Peyer's patch (tissue), 4 donors: ENCODE measurements at regions not wholly inside any gene's neighbourhood (a gene's known extent, or its start where the extent isn't known, plus 50 kb on each side); places are given as distances from the start of the nearest gene placed in this dataset.

Experiments
- DNase-seq, 3 donors: peaks; one replicate each; pipeline ENCODE4 v3.0.0-alpha.2; 2017 to 2019
- H3K27ac ChIP-seq, 4 donors: fragments of 200-600 bp; sonication (generic); one replicate each; pipeline ENCODE4 v1.5.1; 2016 to 2019
- H3K27me3 ChIP-seq, 2 donors: fragments of 200-600 bp; sonication (generic); one replicate each; pipeline ENCODE4 v1.5.1; 2019
- H3K36me3 ChIP-seq, 3 donors: fragments of 200-600 bp; sonication (generic); one replicate each; pipeline ENCODE4 v1.5.1; 2016 to 2019
- H3K4me1 ChIP-seq, 4 donors: fragments of 200-600 bp; sonication (generic); one replicate each; pipeline ENCODE4 v1.5.1; 2016 to 2019
- H3K4me3 ChIP-seq, 4 donors: fragments of 200-600 bp; sonication (generic); 1 replicate in 3 of 4; 2 replicates in 1 of 4; pipeline ENCODE4 v1.5.1; 2016 to 2019; ENCODE audit warnings: mild to moderate bottlenecking in 1 of 4
- H3K9me3 ChIP-seq, 4 donors: fragments of 200-600 bp; sonication (generic); one replicate each; pipeline ENCODE4 v1.5.1; 2016 to 2019; ENCODE audit warnings: mild to moderate bottlenecking in 1 of 4
- POLR2A ChIP-seq, 2 donors: fragments of 450-650 bp; IDR thresholded peaks; one replicate each; pipeline ENCODE4 v1.5.1; 2017; ENCODE audit warnings: antibody characterized with exemption in 2 of 2, mild to moderate bottlenecking in 2 of 2, moderate library complexity in 2 of 2
- TF ChIP-seq, protein P1 (sequence below), 6 experiments: fragments of 450-650 bp in 4 of 6; fragments of 200-600 bp in 2 of 6; sonication (generic) in 1 of 6; IDR thresholded peaks; one replicate each; pipeline ENCODE4 v1.5.1; 2017 to 2019; ENCODE audit warnings: antibody characterized with exemption in 6 of 6, mild to moderate bottlenecking in 3 of 6, moderate library complexity in 1 of 6

DNA sequence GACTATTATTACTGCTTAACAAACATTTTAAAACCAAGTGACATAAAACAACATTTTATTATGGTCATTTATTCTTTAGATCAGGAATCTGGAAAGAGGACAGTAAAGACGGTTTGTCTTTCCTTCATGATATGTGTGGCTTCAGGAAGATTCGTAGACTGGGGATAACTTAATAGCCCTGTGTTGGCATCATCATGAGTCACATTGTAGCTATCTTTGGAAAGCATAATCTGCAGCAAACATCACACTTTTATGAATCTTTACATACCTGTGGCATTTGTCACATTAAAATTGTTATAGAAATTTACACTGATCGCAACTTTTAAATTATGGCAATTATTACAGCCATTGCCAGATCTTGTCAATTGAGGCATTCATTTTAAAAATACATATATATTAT is 397.1 kb downstream of the NOVA1 start:
- H3K4me1 ChIP-seq = no peaks in the 10 kb centered on the region
- H3K27me3 ChIP-seq = no peaks in the 10 kb centered on the region
- no peaks in the 10 kb centered on the region for H3K36me3 ChIP-seq
- H3K27ac ChIP-seq = no peak overlapping the region
- no peaks in the 10 kb centered on the region for H3K9me3 ChIP-seq
- no peak for DNase-seq
- TF ChIP-seq, protein P1, sequence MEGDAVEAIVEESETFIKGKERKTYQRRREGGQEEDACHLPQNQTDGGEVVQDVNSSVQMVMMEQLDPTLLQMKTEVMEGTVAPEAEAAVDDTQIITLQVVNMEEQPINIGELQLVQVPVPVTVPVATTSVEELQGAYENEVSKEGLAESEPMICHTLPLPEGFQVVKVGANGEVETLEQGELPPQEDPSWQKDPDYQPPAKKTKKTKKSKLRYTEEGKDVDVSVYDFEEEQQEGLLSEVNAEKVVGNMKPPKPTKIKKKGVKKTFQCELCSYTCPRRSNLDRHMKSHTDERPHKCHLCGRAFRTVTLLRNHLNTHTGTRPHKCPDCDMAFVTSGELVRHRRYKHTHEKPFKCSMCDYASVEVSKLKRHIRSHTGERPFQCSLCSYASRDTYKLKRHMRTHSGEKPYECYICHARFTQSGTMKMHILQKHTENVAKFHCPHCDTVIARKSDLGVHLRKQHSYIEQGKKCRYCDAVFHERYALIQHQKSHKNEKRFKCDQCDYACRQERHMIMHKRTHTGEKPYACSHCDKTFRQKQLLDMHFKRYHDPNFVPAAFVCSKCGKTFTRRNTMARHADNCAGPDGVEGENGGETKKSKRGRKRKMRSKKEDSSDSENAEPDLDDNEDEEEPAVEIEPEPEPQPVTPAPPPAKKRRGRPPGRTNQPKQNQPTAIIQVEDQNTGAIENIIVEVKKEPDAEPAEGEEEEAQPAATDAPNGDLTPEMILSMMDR (IDR thresholded peaks at IDR 0.05) = no peak
- no peak for TF ChIP-seq POLR2A (IDR thresholded peaks at IDR 0.05)
- H3K4me3 ChIP-seq = no peak overlapping the region

DNA sequence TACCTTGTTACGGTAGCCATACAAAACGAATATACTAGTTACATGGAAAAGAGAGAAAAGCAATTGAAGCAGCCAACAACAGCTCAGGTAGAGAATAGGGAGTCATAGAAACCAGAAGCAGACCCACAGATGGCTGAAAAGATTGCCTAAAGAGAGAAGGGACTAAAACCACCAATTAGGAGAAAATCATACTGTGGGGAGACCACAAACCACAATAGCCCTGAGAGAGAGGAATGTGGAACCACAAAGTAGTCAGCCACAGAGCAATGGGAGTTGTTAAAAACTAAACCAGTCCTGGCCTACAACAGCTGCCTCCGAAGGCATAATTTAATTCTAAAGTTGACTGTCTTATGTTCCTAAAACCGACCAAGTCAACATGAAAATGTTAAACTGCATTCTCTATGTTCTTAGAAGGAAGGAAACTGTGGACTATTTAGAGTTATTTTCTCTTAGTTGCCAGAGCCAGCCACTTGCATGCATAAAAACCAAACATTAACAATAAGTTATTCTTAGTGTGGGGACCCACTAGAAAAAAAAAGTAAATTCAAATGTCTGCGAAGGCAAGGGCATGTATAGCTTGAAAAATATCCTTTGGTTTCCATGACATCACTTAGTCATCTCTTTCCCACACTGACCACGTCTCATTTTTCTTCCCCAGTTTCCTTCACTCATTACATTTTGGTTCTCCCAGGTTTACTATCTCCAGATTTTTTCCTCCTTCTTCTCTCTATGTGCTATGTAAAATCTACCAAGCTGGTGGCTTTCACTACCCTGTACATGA is 398.1 kb downstream of the NOVA1 start:
- Histone ChIP-seq H3K4me1 (no peaks in the 10 kb centered on the region), H3K36me3 (no peaks in the 10 kb centered on the region), H3K27me3 (no peaks in the 10 kb centered on the region), H3K27ac (no peak overlapping the region), H3K4me3 (no peak overlapping the region), H3K9me3 (no peaks in the 10 kb centered on the region)
- DNase-seq = no peak
- TF ChIP-seq POLR2A (IDR thresholded peaks at IDR 0.05) = no peak
- TF ChIP-seq, protein P1 (IDR thresholded peaks at IDR 0.05) = no peak

DNA sequence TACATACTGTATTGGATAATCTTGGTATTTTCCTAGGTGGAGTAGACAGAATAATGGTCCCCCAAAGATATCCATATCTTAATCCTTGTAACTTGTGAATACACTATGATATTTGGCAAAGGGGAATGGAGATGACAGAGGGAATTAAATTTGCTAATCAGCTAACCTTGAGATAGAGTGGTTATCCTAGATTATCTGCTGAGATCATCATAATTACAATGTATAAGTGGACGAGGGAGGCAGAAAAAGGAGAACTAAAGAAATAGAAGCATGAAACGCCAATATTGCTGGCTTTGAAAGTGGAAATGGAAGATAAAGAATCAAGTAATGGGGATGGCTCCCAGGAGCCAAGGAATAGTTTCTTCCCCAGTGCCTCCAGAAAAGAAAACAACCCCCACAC is 398.7 kb downstream of the NOVA1 start:
- Histone ChIP-seq H3K36me3 (no peaks in the 10 kb centered on the region), H3K4me3 (no peak overlapping the region), H3K9me3 (no peaks in the 10 kb centered on the region), H3K27ac (no peak overlapping the region), H3K27me3 (no peaks in the 10 kb centered on the region), H3K4me1 (no peaks in the 10 kb centered on the region)
- no peak for DNase-seq
- TF ChIP-seq, protein P1 (IDR thresholded peaks at IDR 0.05) = no peak
- no peak for TF ChIP-seq POLR2A (IDR thresholded peaks at IDR 0.05)

DNA sequence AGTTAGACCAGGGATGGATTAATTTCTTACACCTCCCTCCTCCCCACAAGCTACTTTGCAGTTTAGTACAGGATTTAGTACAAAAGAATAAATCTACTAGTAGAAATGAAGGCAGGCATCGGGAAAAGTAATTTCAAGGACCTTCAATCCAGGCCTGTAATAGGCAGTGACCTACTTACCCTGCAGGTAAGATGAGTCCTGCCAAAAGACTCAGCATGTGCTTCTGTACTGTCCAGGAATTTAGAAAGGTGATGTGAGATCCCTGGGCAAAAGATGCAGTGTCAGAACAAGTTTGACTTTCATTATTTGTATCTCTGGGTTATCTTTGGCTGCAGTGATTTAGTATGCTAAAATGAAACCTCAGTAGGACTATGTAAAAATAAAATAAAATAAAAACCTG is 403.0 kb downstream of the NOVA1 start:
- TF ChIP-seq, protein P1 (IDR thresholded peaks at IDR 0.05) = no peak
- no peak for TF ChIP-seq POLR2A (IDR thresholded peaks at IDR 0.05)
- H3K27me3 ChIP-seq = no peaks in the 10 kb centered on the region
- no peaks in the 10 kb centered on the region for H3K4me1 ChIP-seq
- DNase-seq = no peak
- no peaks in the 10 kb centered on the region for H3K9me3 ChIP-seq
- no peak overlapping the region for H3K4me3 ChIP-seq
- H3K36me3 ChIP-seq = no peaks in the 10 kb centered on the region
- no peak overlapping the region for H3K27ac ChIP-seq

DNA sequence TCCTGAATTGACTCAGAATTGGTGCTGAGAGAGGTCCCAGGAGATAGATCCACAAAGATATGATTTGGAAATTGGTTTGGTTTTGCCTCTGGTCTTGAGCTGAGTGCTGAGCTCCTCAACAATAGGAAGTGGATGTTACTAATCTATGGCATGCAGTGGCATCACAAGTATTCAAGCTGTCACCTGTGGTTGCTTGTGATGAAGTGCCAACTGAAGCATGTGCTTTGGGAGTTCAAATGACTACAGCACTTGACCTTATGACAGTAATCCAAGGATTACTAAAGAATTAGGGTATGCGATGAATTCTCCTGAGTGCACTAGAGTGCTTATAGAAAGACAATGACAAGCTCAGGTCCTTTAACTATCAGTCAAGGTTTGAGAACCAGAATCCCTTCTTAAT is 406.2 kb downstream of the NOVA1 start:
- H3K4me1 ChIP-seq = no peaks in the 10 kb centered on the region
- H3K27me3 ChIP-seq = no peaks in the 10 kb centered on the region
- H3K36me3 ChIP-seq = no peaks in the 10 kb centered on the region
- H3K4me3 ChIP-seq = no peak overlapping the region
- no peaks in the 10 kb centered on the region for H3K9me3 ChIP-seq
- TF ChIP-seq POLR2A (IDR thresholded peaks at IDR 0.05) = no peak
- TF ChIP-seq, protein P1 (IDR thresholded peaks at IDR 0.05) = no peak
- DNase-seq = no peak
- no peak overlapping the region for H3K27ac ChIP-seq
